Astrocyte of the hippocampus (primary cell): ENCODE measurements at regions not wholly inside any gene's neighbourhood (a gene's known extent, or its start where the extent isn't known, plus 50 kb on each side); places are given as distances from the start of the nearest gene placed in this dataset.

Source experiments
- DNase-seq: peaks from one replicate; pipeline ENCODE4 v3.0.0; 2011; ENCODE audit warnings: low read depth, low spot score

DNA sequence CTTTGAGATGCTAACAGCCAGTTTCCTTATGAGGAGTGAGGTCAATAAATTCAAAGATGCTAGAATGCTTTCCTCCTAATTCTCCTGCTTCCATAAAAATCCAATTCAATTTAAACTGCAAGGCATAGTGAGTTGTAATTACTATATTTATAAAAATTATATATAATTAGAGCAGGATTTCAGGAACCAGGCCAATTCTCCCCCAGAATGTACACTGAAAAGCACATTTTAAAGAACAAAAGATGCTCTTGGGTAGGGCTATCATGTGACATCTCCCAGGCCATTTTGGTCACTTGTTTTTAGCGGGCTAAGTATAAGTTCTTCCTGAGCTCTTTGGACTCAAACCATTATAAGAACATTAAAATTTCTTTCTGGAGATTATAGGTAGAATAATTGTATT lies 195.7 kb upstream of the KCNG1 start:
- DNase-seq, result no peak

DNA sequence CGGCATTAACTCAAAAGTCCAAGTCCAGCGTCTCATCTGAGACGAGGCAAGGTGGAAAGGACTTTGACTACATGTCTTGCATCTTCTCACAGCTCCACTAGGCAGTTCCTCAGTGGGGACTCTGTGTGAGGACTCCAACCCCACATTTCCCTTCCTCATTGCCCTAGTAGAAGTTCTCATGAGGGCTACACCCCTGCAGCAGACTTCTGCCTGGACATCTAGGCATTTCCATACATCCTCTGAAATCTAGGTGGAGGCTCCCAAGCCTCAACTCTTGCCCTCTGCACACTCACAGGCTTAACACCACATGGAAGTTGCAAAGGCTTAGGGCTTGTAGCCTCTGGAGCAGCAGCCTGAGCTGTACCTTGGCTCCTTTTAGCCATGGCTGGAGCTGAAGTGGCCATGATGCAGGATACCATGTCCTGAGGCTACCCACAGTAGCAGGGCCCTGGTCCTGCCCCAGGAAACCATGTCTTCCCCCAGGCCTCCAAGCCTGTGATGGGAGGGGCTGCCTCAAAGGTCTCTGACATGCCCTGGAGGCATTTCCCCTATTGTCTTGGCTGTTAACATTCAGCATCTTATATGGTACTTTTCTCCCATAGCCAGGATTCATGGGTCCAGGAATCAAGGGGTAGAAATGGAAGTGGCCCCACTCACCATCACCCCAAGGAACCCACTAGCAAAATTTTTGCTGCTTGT lies 194.6 kb upstream of the KCNG1 start:
- no peak for DNase-seq

DNA sequence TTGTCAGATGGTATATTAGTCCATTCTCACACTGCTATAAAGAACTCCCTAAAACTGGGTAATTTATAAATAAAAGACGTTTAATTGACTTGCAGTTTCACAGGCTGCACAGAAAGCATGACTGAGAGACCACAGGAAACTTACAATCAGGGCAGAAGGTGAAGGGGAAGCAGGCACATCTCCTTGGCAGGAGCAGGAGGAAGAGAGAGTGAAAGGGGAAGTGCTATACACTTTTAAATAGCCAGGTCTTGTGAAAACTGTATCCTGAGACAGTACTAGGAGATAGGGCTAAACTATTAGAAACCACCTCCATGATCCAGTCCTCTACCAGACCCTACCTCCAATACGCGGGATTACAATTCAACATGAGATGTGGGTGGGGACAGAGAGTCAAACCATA lies 193.9 kb upstream of the KCNG1 start:
- DNase-seq, result no peak

DNA sequence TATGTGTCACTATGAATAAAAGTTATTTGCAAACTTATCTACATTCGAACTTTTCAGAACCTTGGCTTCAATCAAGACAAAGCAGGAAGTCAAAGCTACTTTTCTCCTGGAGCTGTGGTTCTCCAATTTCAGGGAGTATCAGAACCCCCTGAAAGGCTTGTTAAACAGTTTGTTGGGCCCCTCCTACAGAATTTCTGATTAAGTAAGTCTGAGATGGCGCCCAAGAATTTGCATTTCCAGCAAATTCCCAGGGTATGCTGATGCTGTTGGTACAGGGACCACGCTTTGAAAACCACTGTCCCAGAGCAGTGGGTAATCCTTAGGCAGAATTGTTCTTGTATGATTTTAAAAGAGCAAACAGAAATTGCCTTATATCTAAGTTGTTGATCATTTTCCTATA lies 189.9 kb upstream of the KCNG1 start:
- no peak for DNase-seq

GRCh38 chr20:51211191-51211590 lies 188.3 kb upstream of the KCNG1 start:
- no peak for DNase-seq

GRCh38 chr20:51210084-51210483 lies 187.2 kb upstream of the KCNG1 start:
- no peak for DNase-seq

DNA sequence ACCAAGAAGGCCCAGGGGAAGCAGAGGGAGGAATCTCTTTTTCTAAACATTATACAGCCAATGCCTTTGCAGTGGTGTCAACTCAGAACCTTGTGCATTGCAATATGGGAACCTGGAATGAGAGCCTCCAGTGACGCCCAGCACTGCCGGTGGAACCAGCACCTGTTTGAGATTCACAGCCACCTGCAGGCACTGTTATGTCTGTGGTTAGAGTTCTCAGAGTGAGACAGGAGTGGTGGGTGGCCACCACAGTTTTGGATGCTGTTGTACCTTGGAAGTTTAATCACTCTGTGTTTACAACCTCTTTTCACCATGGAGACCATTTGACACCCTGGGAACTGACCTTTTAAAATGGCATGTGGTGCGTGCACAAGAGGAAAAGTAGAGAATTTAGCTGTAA lies 185.3 kb upstream of the KCNG1 start:
- no peak for DNase-seq

DNA sequence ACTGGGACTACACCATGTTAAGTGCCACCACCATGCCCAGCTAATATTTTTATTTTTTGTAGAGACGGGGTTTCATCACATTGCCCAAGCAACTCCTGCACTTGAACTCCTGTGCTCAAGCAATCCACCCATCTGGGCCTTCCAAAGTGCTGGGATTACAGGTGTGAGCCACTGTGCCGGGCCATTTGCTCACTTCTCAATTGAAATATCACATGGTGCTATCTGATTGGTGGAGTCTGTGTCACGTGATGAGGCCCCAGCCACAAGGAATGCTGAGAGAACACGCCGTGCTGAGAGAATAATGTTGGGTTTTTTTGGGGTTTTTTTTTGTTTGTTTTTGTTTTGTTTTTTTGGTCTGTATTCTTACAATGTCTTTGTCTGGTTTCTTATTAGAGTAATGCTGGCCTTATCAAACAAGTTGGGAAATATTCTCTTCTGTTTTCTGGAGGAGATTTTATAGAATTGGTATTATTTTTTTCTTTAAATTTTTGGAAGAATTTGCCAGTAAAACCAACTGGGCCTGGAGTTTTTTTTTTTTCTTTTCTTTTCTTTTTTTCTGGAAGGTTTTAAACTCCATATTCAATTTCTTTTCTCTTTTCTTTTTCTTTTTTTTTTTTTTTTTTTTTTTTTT lies 183.2 kb upstream of the KCNG1 start:
- no peak for DNase-seq

GRCh38 chr20:51204794-51205193 lies 181.9 kb upstream of the KCNG1 start:
- DNase-seq, result no peak

- no peak for DNase-seq
Observed at GRCh38 chr20:51204051-51204715, 181.3 kb upstream of the KCNG1 start.

GRCh38 chr20:51202304-51202703 lies 179.4 kb upstream of the KCNG1 start:
- DNase-seq, result no peak

DNA sequence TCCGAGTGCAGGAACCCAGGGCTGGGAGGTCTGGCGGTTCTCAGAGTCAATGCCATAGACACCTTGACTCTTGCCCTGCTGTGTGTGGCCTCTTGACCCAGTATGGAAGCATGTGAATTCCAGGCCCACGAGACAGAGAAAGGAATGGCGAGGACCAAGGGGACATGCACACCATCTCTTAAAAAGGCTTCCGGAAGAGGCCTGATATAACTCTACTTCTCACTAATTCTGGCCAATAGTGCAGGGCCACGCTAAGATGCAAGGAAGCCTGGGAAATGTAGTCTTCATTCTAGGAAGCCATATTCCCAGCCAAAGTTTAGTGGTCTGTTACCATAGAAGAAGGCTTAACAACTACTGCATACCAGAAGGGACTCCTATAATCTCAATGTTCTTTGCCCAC lies 177.0 kb upstream of the KCNG1 start:
- no peak for DNase-seq

DNA sequence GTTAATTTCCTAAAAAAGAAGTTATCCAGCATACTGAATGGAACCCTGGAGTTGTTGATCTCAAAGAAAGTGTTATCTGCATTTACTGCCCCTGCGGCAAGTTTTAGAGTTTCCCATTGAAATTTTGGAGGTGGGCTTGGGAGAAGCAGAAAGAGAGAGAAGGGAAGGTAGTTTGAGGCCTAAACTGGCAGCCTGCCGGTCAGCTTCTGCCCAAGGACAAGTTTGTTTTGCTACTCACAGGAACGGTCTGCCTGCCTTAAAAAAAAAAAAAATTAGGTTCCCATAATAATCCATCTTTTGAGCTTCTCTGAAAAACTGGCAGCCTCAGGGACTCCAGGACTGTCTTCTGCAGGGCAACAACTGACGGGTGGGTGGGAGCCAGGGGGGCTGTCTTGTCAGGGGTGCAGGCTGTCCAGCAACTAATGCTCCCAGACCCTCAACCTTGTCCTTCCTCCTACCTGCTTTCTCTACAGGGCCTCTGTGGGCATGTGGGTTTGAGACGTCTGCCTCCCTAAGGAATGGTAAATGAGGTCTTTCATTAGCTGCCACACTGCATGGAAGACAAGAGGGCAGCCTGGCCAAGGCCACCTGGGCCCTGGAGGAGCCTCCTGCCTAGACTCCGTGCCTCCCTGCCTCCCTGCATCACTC lies 176.1 kb upstream of the KCNG1 start:
- no peak for DNase-seq

- DNase-seq, result no peak
Observed at GRCh38 chr20:51198238-51198637, 175.3 kb upstream of the KCNG1 start.

DNA sequence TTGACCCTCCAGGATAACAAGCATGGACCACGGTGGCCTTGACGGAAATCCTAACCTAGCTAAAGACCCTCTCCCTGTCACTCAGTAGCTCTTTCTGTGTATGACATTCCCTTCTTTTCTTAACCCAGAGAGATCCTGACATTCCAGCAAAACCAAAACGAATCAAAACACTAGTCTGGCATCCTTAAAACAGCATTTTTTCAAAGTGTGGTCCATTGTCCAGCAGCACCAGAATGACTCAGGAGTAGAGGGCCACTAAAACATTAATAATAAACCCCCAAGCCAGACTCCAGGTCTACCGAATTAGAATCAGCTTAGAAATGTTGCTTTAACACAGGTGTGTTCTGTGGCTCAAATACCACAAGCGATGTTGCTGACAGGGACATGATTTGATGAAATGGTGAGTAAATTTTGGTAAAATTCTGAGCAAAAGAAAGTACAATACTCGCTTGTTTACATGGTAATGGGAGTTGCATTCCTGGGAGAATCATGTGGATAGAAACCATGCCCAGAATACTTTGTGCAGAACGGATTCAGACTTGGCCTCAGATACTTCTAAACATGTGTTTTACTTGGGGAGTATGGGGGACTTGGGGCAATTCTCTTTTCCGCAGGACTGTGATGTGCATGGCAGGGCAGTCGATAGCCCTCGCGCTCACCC lies 174.2 kb upstream of the KCNG1 start:
- DNase-seq, result peak; percentile 84

DNA sequence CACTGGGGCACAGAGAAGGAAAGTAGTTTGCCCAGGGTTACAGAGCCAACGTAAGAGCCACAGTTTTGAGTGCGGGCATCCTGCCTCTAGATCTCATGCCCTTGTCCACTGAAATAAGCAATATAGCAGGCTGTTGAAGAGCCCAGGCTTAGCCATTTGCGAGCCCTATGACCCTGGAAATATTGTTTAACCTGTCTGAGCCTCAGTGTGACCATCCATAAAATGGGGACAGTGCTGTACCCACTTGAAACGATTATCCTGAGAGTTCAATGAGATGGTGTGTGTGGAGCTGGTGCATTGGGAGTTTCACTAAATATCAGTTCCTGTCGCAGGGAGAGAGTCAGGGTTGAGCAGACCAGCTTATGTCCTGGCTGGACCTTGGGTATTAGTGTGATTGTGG lies 173.1 kb upstream of the KCNG1 start:
- DNase-seq, result no peak

GRCh38 chr20:51195419-51195901 lies 172.6 kb upstream of the KCNG1 start:
- peak; percentile 89 for DNase-seq

DNA sequence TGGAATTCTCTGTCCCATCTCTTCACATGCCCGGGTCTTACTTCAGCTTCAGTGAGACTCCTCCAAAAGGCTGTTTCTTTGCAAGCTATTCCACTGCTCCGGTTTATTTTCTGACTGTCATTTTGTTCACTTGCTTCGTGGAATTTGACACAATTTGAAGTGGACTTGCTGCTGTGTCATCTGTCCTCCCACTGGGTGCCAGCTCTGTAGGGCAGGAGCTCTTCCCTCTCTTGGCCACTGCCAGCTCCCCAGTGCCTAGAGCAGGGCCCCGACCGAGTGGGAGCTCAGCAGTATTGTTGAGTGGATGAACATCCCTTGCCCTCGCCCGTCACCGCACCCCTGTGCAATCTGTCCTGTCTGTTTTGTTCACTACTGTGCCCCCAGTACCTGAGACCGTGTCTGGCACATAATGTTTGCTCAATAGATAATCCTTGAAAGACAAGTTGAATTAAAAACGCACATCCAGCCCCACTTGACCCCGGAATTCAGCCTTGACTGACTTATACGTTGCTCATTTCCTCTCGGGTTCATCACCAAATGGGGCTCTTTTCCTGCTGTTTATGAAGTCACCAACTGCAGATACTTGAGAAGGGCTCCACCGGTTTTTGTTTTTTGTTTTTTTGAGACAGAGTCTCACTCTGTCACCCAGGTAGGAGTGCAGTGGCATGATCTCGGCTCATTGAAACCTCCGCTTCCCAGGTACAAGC lies 170.3 kb upstream of the KCNG1 start:
- DNase-seq, result no peak

GRCh38 chr20:51190783-51191180 lies 167.9 kb upstream of the KCNG1 start:
- DNase-seq, result peak; percentile 64

- no peak for DNase-seq
Observed at GRCh38 chr20:51189814-51190782, 167.2 kb upstream of the KCNG1 start.
